ENCODE measurements at regions not wholly inside any gene's neighbourhood (a gene's known extent, or its start where the extent isn't known, plus 50 kb on each side); places are given as distances from the start of the nearest gene placed in this dataset.
A peak's percentile ranks its signal among the peaks of the same experiment; 100 is the strongest.

DNA sequence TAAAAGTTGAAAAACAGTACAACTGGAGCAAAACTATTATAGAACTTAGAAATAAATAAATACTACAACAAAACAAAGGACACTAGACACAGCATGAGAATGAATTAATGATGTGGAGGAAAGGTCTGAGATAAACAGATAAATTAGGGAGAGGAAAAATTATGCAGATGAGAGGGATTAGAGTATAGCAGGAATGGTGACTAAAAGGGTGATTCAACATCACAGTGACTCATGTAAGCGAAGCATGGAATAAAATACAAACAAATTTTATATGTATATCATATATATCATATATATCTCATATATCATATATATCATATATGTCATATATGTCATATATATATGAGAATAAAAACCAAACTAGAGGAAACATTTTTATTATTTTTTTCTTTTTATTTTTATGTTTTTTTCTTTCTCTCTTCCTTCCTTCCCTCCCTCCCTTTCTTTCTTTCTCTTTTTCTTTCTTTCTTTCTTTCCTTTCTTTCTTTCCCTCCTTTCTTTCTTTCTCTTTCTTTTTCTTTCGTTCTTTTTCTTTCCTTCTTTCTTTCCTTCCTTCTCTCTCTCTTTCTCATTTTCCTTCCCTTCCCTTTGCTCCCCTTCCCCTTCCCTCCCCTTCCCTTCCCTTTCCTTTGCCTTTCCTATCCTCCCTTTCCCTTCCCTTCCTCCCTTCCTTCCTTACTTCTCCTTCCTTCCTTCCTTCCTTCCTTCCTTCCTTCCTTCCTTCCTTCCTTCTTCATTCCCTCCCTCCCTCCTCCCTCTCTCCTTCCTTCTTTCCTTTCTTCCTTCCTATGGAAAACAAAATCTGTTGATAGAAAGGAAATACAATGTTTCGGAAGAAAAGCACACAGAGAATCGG is 1014.6 kb downstream of the GRIK2 start:
- no peak for DNase-seq (ENCODE audit: low spot score)

DNA sequence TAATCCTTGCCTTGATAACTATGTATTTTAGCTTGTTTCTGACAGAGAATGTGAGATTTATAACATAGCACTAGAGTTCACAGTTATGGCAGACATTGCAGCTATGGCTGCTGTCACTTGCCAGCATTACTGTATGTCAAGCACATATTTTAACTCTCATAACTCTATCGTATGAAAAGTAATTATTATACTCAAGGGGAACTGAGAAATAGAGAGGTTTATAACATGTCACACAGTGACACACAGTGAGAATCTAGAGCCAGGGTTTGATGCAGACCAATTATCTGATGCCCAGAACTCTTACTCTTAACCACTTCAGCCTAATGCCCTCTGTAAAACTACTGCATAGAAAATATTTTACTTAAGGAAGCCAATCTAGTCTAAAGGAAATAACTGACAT is 1012.4 kb downstream of the GRIK2 start:
- DNase-seq (ENCODE audit: low spot score): no peak

DNA sequence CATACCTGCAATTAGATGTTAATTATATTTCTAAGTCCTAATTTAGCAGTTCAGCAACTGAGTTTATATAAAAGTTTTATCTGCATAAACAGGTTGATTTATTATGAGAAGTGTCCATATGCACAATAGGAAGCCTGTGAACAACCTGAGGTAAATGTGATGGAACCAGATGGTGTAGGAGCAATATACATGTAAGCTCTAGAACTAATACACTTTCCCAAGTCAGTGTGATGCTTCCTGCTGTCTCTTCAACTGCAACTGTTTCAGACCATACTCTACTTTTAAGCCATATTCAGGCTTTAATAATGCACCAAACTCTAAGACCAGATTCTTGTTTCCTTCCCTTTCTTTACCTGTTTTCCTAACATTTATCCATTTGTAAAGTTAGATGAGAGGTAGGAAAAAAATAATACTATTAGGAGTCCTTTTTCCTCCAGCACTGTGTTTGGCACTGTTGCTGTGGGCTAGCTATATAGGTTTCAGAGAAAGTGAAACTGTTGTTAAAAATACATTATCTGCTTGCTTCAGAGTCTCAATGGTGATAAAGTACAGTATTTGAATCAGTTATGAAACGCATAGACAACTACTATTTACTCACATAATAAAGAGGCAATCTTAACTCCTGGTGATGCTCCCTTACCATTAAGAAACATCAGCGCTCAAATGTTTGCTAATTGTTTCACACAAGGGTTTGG is 1009.3 kb downstream of the GRIK2 start:
- no peak for DNase-seq (ENCODE audit: low spot score)

DNA sequence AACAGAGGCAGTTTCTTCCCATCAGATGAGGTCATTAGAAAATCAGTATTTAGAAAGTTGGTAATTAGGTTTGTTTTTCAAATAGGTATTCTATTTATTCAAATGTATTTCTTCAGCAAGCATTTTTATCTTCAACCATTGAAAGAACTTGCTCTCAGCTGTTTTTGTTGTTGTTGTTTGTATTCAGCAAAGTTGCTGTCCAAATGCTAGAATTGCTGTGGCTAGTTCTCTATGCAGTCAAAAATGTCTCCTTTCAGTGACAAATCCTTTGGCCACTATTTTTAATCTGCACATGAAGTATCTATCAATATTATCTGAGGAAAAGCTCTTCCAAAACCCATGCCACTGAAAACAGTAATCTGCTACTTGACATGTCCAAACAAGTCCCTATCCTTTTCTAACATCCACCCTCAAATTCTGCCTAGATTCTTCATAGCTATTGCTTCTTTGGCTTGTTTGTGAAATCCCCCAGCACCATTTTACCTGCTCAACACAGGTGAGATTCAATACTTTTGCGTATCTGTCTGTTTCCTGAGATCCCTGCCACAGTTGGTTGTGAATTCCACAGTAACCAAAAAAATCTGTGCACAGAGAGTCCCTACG is 1005.4 kb downstream of the GRIK2 start:
- DNase-seq (ENCODE audit: low spot score): no peak

- no peak for DNase-seq (ENCODE audit: low spot score)
Observed at GRCh38 chr6:102390541-102390940, 997.0 kb downstream of the GRIK2 start.

GRCh38 chr6:102389994-102390393 is 996.5 kb downstream of the GRIK2 start:
- no peak for DNase-seq (ENCODE audit: low spot score)

GRCh38 chr6:102387326-102388033 is 994.0 kb downstream of the GRIK2 start:
- no peak for DNase-seq (ENCODE audit: low spot score)

DNA sequence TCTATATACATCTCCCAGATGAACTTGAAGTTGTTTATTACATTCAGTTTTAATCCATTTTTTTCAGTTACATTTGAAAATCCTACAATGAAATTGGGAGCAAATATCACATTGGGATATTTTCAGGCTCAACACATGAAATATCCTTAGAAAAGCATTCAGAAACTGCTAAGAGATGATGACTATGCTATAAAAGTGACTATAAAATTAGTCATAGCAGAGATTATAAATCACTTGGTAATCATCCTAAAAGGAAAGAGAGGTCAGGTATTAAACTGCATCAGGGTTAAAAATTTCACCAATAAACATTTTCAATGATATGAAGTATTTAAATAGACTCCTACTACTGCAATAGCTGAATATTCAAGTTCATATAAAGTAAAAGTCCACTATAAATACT is 987.7 kb downstream of the GRIK2 start:
- peak; percentile 24 for DNase-seq (ENCODE audit: low spot score)

DNA sequence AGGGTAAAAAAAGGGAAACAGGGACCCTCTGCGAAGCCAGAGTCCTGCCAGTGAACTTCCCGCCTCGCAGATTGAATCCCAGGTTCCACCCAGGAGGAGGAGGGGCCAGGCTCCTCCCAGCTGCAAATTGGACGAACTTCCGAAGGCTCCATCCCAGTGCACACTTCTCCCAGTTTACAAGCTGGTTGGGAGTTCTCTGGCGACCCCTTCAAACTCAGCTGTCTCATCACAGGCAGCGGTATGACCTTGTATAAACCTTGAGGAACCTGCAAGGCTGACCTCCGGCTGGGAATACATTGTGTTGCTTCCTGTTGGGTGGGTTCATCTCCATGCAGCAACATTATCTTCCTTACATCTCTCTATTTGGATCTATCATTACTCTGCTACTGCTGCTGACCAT is 962.7 kb downstream of the GRIK2 start:
- DNase-seq (ENCODE audit: low spot score): no peak

- DNase-seq (ENCODE audit: low spot score): no peak
Observed at GRCh38 chr6:102355578-102355977, 962.1 kb downstream of the GRIK2 start.

DNA sequence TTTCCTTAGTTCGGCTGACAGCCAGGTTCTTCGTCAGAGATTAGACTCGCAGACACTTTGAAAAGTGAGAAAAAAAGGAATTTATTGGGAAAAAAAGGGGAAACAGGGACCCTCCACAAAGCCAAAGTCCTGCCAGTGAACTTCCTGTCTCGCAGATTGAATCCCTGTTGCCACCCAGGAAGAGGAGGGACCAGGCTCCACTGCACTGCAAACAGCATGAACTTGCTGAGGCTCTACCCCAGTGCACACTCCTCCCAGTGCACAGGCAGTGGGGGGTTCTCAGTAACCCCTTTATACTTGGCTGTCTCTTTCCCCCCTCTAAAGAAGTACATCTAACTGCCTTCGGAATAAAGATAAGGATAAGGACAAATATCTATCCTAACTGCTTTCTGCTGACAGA is 959.0 kb downstream of the GRIK2 start:
- no peak for DNase-seq (ENCODE audit: low spot score)

DNA sequence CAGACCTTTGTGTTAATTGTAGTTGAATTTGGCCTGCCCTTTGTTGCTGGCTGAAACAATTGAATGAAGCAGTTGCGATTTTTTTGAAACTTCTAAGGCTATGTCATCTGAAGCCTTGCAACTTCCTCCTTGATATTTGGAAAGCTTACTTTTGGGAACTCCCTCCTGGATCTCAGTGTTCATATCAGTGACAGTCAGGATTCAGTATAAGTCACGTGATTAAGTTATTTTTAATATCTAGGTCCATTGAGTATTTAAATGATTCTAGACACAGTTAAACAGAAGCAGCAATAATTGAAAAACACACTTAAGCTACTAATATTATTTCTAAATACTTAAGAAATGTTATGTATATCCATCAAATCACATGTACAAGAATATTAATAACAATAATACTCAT is 951.3 kb downstream of the GRIK2 start:
- no peak for DNase-seq (ENCODE audit: low spot score)

GRCh38 chr6:102340311-102340710 is 946.8 kb downstream of the GRIK2 start:
- no peak for DNase-seq (ENCODE audit: low spot score)

- DNase-seq (ENCODE audit: low spot score): no peak
Observed at GRCh38 chr6:102333736-102334135, 940.2 kb downstream of the GRIK2 start.

GRCh38 chr6:102327697-102328225 is 934.3 kb downstream of the GRIK2 start:
- no peak for DNase-seq (ENCODE audit: low spot score)

- DNase-seq (ENCODE audit: low spot score): no peak
Observed at GRCh38 chr6:102313699-102314098, 920.2 kb downstream of the GRIK2 start.

- DNase-seq (ENCODE audit: low spot score): no peak
Observed at GRCh38 chr6:102309700-102310099, 916.2 kb downstream of the GRIK2 start.

DNA sequence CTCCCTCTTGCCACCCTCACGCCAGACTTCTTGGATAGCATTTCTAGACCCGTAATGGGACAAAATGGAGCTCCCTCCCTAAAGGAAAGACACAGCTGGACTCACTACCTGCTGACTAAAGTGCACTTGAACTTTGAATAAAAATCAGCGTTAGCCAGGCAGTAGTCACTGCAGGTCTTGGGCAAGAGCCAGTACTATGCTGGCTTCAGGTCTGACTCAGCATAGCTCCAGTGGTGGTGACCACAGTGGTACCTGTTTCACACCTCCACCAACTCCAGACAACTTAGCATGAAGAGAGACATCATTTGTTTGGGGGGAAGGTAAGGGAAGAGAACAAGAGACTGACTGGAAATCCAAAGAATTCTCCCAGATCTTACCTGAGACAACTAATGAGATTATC is 906.8 kb downstream of the GRIK2 start:
- DNase-seq (ENCODE audit: low spot score): no peak

- no peak for DNase-seq (ENCODE audit: low spot score)
Observed at GRCh38 chr6:102298051-102298450, 904.5 kb downstream of the GRIK2 start.
